Left ventricle myocardium inferior (tissue), 1 donor: ENCODE measurements at regions not wholly inside any gene's neighbourhood (a gene's known extent, or its start where the extent isn't known, plus 50 kb on each side); places are given as distances from the start of the nearest gene placed in this dataset.
"Not testable (repeated sequence)": the region's sequence is repeated elsewhere in the genome, so short reads cannot be mapped to it uniquely, and the experiment has no call there.

Experiments
- DNase-seq: peaks from one replicate; pipeline ENCODE4 v3.0.0-alpha.2; 2020
- H3K27ac ChIP-seq: fragments of 200-600 bp; replicated peaks from 2 replicates; pipeline ENCODE4 v1.8.0; 2021
- H3K27me3 ChIP-seq: fragments of 200-600 bp; 2 replicates; pipeline ENCODE4 v1.8.0; 2021; ENCODE audit warnings: low read depth
- H3K36me3 ChIP-seq: fragments of 200-600 bp; 2 replicates; pipeline ENCODE4 v1.8.0; 2021
- H3K4me1 ChIP-seq: fragments of 200-600 bp; 2 replicates; pipeline ENCODE4 v1.8.0; 2021
- H3K4me3 ChIP-seq: fragments of 200-600 bp; 2 replicates; pipeline ENCODE4 v1.8.0; 2021; ENCODE audit warnings: mild to moderate bottlenecking, moderate library complexity
- H3K9me3 ChIP-seq: fragments of 200-600 bp; replicated peaks from 2 replicates; pipeline ENCODE4 v1.8.0; 2021
- CTCF ChIP-seq: fragments of 200-600 bp; IDR thresholded peaks from 2 replicates; pipeline ENCODE4 v1.8.0; 2021; ENCODE audit warnings: antibody characterized with exemption, mild to moderate bottlenecking, borderline replicate concordance
- intact Hi-C: fragments of 100-400 bp; cut with micrococcal nuclease; formaldehyde crosslinking; loops from one replicate; pipeline ENCODE4 v1.11.0; 2022
- donor health status: DM: no; HTN: yes; CAD: no; lungs with severe emphysema.

- intact Hi-C loops = no loop called here
- DNase-seq = no peak
- H3K9me3 ChIP-seq = peaks cover 19% of the 10 kb centered on the region
- no peaks in the 10 kb centered on the region for H3K27me3 ChIP-seq
- TF ChIP-seq CTCF = no peak
- H3K36me3 ChIP-seq = no peaks in the 10 kb centered on the region
- H3K4me3 ChIP-seq = peak overlapping the region; percentile 30
- H3K27ac ChIP-seq = peak overlapping the region; percentile 63
- no peaks in the 10 kb centered on the region for H3K4me1 ChIP-seq
Observed at GRCh38 chr21:16117331-16117730, 387.5 kb downstream of the USP25 start.

DNA sequence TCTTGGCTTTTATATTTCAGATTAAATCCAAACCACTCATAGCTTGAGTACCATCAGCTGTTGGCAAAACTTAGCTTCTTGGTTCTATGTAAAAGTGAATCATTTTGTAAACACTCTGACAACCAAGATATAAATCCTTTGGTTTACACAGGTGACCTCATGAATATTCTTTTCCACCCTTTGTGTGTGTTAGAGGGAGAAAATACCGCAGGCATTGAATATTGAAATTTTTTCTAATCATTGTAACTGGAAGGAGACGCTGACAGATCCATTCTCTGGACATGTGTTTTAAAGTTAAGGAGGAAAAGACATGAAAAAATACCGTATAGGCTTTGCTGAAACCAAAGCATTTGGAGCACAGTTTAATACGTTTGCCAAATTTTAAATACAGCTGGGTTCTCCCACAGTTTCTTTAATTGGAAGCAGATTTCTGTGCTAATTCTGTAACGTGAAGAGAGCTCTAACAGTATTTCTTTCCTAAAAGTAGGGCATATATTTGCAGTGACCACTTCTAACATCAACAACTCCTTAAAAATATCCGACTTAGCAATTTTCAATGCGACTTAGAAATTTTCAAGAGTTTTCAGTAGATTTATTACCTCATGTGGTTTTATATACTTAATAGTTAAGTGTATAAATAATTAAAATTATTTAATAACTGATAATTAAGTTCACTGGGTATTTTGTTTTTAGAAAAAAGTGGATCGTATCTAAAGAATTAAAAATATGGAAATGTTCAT, 388.2 kb downstream of the USP25 start:
- peak overlapping the region; percentile 30 for H3K4me3 ChIP-seq

GRCh38 chr21:16124378-16125138, 394.8 kb downstream of the USP25 start:
- DNase-seq = no peak
- no peak for TF ChIP-seq CTCF
- H3K4me3 ChIP-seq = peak overlapping the region; percentile 22
- no peaks in the 10 kb centered on the region for H3K27me3 ChIP-seq
- H3K4me1 ChIP-seq = no peaks in the 10 kb centered on the region
- H3K36me3 ChIP-seq = no peaks in the 10 kb centered on the region
- H3K9me3 ChIP-seq = peaks cover 31% of the 10 kb centered on the region
- peak overlapping the region; percentile 18 for H3K27ac ChIP-seq
- intact Hi-C loops = loop anchor here (10.0 kb wide), 1 partner anchor 60 kb away; no protein-coding TSS in a partner anchor

More for the DNA sequence above, 388.2 kb downstream of the USP25 start:
- intact Hi-C loops = no loop called here
- Histone ChIP-seq H3K36me3 (no peaks in the 10 kb centered on the region), H3K27me3 (no peaks in the 10 kb centered on the region), H3K27ac (peak overlapping the region; percentile 63), H3K4me1 (no peaks in the 10 kb centered on the region), H3K9me3 (peaks cover 23% of the 10 kb centered on the region)
- TF ChIP-seq CTCF = no peak
- no peak for DNase-seq

DNA sequence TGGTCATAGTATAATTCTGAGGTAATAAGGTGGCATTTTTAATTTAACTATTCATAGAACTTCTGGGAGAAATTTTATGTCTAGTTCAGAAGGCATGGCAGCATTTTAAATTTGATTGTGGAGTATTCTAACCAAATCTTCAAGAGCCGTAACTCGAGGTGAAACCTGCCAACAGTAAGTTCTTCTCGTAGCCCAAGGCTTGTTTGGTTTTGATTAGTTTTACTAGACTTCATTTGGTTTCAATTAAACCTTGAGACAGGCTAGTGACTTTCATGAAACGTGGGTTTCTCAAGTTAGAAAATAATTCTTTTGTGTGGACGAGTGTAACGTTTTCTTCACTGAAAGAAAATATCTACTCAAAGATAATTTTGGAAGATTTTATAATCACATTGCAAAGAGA, 395.5 kb downstream of the USP25 start:
- peak overlapping the region; percentile 22 for H3K4me3 ChIP-seq
- no peaks in the 10 kb centered on the region for H3K4me1 ChIP-seq
- H3K36me3 ChIP-seq = no peaks in the 10 kb centered on the region
- DNase-seq = no peak
- intact Hi-C loops = loop anchor here (10.0 kb wide), 1 partner anchor 60 kb away; no protein-coding TSS in a partner anchor
- H3K27me3 ChIP-seq = no peaks in the 10 kb centered on the region
- H3K27ac ChIP-seq = peak overlapping the region; percentile 18
- TF ChIP-seq CTCF = no peak
- peaks cover 38% of the 10 kb centered on the region for H3K9me3 ChIP-seq

DNA sequence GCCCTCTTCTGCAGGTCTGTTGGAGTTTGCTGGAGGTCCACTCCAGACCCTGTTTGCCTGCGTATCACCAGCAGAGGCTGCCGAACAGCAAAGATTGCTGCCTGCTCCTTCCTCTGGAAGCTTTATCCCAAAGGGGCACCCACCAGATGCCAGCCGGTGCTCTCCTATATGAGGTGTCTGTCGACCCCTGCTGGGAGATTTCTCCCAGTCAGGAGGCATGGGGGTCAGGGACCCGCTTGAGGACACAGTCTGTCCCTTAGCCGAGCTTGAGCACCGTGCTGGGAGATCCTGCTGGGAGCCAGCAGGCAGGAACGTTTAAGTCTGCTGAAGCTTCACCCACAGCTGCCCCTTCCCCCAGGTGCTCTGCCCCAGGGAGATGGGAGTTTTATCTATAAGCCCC, 402.7 kb downstream of the USP25 start:
- DNase-seq, H3K4me3 ChIP-seq, intact Hi-C loops, H3K27me3 ChIP-seq, H3K4me1 ChIP-seq, H3K36me3 ChIP-seq, H3K27ac ChIP-seq: not testable (repeated sequence)
- peaks cover 32% of the 10 kb centered on the region for H3K9me3 ChIP-seq

DNA sequence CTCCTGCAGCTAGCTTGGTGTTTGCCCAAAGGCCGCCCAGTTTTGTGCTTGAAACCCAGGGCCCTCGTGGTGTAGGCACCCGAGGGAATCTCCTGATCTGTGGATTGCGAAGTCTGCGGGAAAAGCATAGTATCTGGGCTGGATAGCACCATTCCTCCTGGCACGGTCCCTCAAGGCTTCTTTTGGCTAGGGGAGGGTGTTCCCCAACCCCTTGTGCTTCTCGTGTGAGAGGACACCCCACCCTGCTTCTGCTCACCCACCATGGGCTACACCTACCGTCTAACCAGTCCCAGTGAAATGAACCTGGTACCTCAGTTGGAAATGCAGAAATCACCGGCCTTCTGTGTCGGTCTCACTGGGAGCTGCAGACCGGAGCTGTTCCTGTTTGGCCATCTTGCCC, 403.5 kb downstream of the USP25 start:
- H3K4me1 ChIP-seq = no peaks in the 10 kb centered on the region
- peaks cover 26% of the 10 kb centered on the region for H3K9me3 ChIP-seq
- no peaks in the 10 kb centered on the region for H3K36me3 ChIP-seq
- H3K27me3 ChIP-seq = no peaks in the 10 kb centered on the region
- no peak for DNase-seq
- intact Hi-C loops = no loop called here
- H3K4me3 ChIP-seq = no peak overlapping the region
- H3K27ac ChIP-seq = no peak overlapping the region
- no peak for TF ChIP-seq CTCF
